HepG2 (cell line): ENCODE measurements at regions not wholly inside any gene's neighbourhood (a gene's known extent, or its start where the extent isn't known, plus 50 kb on each side); places are given as distances from the start of the nearest gene placed in this dataset.

Experiments used
- NAIF1 ChIP-seq: sonication (generic); formaldehyde crosslinking; IDR thresholded peaks from 2 replicates; pipeline ENCODE4 v1.5.0; 2020; ENCODE audit warnings: mild to moderate bottlenecking, missing genetic modification reagents, borderline replicate concordance
- PCBP1 ChIP-seq: fragments of 200-400 bp; formaldehyde crosslinking; IDR thresholded peaks from 2 replicates; pipeline ENCODE4 v1.6.1; 2017; ENCODE audit warnings: mild to moderate bottlenecking, low read depth, low read length, borderline replicate concordance
- RBM39 ChIP-seq: fragments of 200-400 bp; formaldehyde crosslinking; IDR thresholded peaks from one replicate; pipeline ENCODE4 v1.6.1; 2018; ENCODE audit warnings: antibody characterized with exemption, mild to moderate bottlenecking, low read depth, low read length; ENCODE audit not compliant: poor library complexity, severe bottlenecking
- SMYD3 ChIP-seq: sonication (generic); formaldehyde crosslinking; IDR thresholded peaks from 2 replicates; pipeline ENCODE4 v1.8.1; 2023; ENCODE audit warnings: mild to moderate bottlenecking, missing genetic modification reagents
- YEATS2 ChIP-seq: sonication (generic); formaldehyde crosslinking; IDR thresholded peaks from 2 replicates; pipeline ENCODE4 v1.4.0; 2020; ENCODE audit warnings: missing genetic modification reagents, borderline replicate concordance
- ZNF12 ChIP-seq: sonication (generic); formaldehyde crosslinking; IDR thresholded peaks from 2 replicates; pipeline ENCODE4 v1.5.0; 2020; ENCODE audit warnings: missing genetic modification reagents
- ZNF205 ChIP-seq: IDR thresholded peaks from 2 replicates; pipeline ENCODE4 v1.6.1; 2018; ENCODE audit warnings: missing biosample characterization, missing genetic modification reagents
- ZNF746 ChIP-seq: sonication (generic); formaldehyde crosslinking; IDR thresholded peaks from 2 replicates; pipeline ENCODE4 v1.8.0; 2022; ENCODE audit warnings: mild to moderate bottlenecking, missing genetic modification reagents
- ZSCAN20 ChIP-seq: sonication (generic); formaldehyde crosslinking; IDR thresholded peaks from 2 replicates; pipeline ENCODE4 v1.4.0; 2020; ENCODE audit warnings: missing genetic modification reagents, mild to moderate bottlenecking, borderline replicate concordance
- TF ChIP-seq, protein P1 (sequence below): sonication (generic); formaldehyde crosslinking; IDR thresholded peaks from 2 replicates; pipeline ENCODE4 v1.4.0; 2020; ENCODE audit warnings: mild to moderate bottlenecking, missing genetic modification reagents
- TF ChIP-seq, protein P2 (sequence below): sonication (generic); formaldehyde crosslinking; IDR thresholded peaks from 2 replicates; pipeline ENCODE4 v1.9.0; 2021; ENCODE audit warnings: missing genetic modification reagents, borderline replicate concordance
- TF ChIP-seq, protein P3 (sequence below), 2 experiments: fragments of 450-650 bp in 1 of 2; sonication (generic) in 1 of 2; formaldehyde crosslinking in 1 of 2; IDR thresholded peaks; 2 replicates each; pipeline versions ENCODE4 v1.6.1 to v1.8.0; 2016 to 2022; ENCODE audit warnings: antibody characterized with exemption in 1 of 2, mild to moderate bottlenecking in 1 of 2, missing genetic modification reagents in 1 of 2
- TF ChIP-seq, protein P4 (sequence below): sonication (generic); formaldehyde crosslinking; IDR thresholded peaks from 2 replicates; pipeline ENCODE4 v1.4.0; 2020; ENCODE audit warnings: mild to moderate bottlenecking, missing genetic modification reagents

DNA sequence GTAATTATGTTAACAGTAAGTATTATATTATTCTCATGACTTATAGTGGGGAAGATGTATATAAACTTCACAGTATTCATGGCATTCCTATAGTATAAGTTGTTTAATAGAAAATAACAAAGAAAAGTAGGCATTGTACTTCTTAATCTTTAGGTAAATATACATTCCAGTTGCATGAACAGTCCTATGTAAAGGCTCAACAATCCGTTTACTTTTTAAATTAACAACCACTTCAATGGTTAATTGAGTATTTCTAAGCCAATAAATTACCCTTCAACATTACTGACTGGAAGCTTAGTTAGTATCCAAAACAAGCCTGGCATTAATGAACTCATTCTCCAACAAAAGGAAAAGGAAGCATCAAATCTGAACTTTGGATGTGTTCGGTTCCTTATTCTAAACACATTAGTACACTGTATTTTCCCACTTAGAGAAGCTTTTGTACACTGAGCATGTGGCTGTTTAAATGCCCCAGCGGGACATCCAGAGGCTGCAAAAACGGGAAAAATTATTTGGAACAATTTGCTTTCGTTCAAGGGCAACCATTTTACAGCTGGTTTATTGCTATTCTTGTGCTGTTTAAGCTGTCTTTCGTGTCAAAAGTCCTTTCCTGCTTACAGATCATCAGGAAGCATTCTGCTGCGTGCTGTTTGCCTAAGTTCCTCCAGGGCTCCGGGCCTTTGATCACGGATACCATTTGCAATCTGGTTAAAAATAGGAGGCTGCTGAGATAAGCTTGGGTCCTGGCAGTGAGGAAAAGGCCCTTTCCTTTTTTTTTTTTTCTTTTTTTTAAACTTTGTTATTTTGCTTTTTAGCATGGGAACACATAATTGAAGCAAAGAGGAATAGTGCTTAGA, 460.3 kb downstream of the SPRY1 start (continued):
- TF ChIP-seq ZNF205 (CRISPR knock-in tag) (no peak), ZSCAN20 (CRISPR knock-in tag) (no peak), ZNF746 (no peak), SMYD3 (no peak), YEATS2 (CRISPR knock-in tag) (no peak; the same call in 1 of the 2 replicates), ZNF12 (CRISPR knock-in tag) (peak; percentile 90), NAIF1 (CRISPR knock-in tag) (peak; percentile 20; the same call in 1 of the 2 replicates), PCBP1 (no peak), RBM39 (no peak)
- TF ChIP-seq, protein P1, sequence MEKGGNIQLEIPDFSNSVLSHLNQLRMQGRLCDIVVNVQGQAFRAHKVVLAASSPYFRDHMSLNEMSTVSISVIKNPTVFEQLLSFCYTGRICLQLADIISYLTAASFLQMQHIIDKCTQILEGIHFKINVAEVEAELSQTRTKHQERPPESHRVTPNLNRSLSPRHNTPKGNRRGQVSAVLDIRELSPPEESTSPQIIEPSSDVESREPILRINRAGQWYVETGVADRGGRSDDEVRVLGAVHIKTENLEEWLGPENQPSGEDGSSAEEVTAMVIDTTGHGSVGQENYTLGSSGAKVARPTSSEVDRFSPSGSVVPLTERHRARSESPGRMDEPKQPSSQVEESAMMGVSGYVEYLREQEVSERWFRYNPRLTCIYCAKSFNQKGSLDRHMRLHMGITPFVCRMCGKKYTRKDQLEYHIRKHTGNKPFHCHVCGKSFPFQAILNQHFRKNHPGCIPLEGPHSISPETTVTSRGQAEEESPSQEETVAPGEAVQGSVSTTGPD (CRISPR knock-in tag), result peak; percentile 81
- TF ChIP-seq, protein P2, sequence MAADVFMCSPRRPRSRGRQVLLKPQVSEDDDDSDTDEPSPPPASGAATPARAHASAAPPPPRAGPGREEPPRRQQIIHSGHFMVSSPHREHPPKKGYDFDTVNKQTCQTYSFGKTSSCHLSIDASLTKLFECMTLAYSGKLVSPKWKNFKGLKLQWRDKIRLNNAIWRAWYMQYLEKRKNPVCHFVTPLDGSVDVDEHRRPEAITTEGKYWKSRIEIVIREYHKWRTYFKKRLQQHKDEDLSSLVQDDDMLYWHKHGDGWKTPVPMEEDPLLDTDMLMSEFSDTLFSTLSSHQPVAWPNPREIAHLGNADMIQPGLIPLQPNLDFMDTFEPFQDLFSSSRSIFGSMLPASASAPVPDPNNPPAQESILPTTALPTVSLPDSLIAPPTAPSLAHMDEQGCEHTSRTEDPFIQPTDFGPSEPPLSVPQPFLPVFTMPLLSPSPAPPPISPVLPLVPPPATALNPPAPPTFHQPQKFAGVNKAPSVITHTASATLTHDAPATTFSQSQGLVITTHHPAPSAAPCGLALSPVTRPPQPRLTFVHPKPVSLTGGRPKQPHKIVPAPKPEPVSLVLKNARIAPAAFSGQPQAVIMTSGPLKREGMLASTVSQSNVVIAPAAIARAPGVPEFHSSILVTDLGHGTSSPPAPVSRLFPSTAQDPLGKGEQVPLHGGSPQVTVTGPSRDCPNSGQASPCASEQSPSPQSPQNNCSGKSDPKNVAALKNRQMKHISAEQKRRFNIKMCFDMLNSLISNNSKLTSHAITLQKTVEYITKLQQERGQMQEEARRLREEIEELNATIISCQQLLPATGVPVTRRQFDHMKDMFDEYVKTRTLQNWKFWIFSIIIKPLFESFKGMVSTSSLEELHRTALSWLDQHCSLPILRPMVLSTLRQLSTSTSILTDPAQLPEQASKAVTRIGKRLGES (CRISPR knock-in tag), result no peak
- TF ChIP-seq, protein P3, sequence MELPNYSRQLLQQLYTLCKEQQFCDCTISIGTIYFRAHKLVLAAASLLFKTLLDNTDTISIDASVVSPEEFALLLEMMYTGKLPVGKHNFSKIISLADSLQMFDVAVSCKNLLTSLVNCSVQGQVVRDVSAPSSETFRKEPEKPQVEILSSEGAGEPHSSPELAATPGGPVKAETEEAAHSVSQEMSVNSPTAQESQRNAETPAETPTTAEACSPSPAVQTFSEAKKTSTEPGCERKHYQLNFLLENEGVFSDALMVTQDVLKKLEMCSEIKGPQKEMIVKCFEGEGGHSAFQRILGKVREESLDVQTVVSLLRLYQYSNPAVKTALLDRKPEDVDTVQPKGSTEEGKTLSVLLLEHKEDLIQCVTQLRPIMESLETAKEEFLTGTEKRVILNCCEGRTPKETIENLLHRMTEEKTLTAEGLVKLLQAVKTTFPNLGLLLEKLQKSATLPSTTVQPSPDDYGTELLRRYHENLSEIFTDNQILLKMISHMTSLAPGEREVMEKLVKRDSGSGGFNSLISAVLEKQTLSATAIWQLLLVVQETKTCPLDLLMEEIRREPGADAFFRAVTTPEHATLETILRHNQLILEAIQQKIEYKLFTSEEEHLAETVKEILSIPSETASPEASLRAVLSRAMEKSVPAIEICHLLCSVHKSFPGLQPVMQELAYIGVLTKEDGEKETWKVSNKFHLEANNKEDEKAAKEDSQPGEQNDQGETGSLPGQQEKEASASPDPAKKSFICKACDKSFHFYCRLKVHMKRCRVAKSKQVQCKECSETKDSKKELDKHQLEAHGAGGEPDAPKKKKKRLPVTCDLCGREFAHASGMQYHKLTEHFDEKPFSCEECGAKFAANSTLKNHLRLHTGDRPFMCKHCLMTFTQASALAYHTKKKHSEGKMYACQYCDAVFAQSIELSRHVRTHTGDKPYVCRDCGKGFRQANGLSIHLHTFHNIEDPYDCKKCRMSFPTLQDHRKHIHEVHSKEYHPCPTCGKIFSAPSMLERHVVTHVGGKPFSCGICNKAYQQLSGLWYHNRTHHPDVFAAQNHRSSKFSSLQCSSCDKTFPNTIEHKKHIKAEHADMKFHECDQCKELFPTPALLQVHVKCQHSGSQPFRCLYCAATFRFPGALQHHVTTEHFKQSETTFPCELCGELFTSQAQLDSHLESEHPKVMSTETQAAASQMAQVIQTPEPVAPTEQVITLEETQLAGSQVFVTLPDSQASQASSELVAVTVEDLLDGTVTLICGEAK (IDR thresholded peaks at IDR 0.05), result peak; percentile 65
- TF ChIP-seq, protein P3 (CRISPR knock-in tag; IDR thresholded peaks at IDR 0.05), result peak; percentile 94
- TF ChIP-seq, protein P4, sequence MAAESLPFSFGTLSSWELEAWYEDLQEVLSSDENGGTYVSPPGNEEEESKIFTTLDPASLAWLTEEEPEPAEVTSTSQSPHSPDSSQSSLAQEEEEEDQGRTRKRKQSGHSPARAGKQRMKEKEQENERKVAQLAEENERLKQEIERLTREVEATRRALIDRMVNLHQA (CRISPR knock-in tag), result no peak
